Mesodermal cell (in vitro differentiated cells): ENCODE measurements at regions not wholly inside any gene's neighbourhood (a gene's known extent, or its start where the extent isn't known, plus 50 kb on each side); places are given as distances from the start of the nearest gene placed in this dataset.

ENCODE experiments used
- H3K27ac ChIP-seq: 2 replicates; pipeline ENCODE4 v1.7.0; 2013; ENCODE audit warnings: mild to moderate bottlenecking, low read depth, low read length, moderate library complexity; ENCODE audit not compliant: severe bottlenecking
- H3K36me3 ChIP-seq: 2 replicates; pipeline ENCODE4 v1.7.1; 2013; ENCODE audit warnings: mild to moderate bottlenecking, low read length, moderate library complexity; ENCODE audit not compliant: control insufficient read depth, insufficient read depth
- H3K4me1 ChIP-seq: one replicate; pipeline ENCODE4 v1.7.1; 2013; ENCODE audit warnings: mild to moderate bottlenecking, low read length; ENCODE audit not compliant: insufficient read depth, control insufficient read depth, poor library complexity, severe bottlenecking
- H3K4me3 ChIP-seq: 2 replicates; pipeline ENCODE4 v1.7.0; 2013; ENCODE audit warnings: low read length, control low read depth, mild to moderate bottlenecking; ENCODE audit not compliant: insufficient read depth, poor library complexity, severe bottlenecking; ENCODE audit errors: extremely low read depth
- H3K9me3 ChIP-seq: 2 replicates; pipeline ENCODE4 v1.7.1; 2013; ENCODE audit warnings: mild to moderate bottlenecking, low read length, moderate library complexity; ENCODE audit not compliant: control insufficient read depth
- WGBS, 2 experiments: methylation state at CpG; one replicate each; pipeline ENCODE4 v1.1.5; 2013; ENCODE audit warnings: missing lambda C conversion rate in 2 of 2; ENCODE audit not compliant: insufficient coverage in 2 of 2; 5-methylcytosine and 5-hydroxymethylcytosine counted together

- 100% methylated on average over 2 of the region's 5 CpGs; no CpG with 5 or more reads in 1 of the 2 experiments for WGBS, 2 experiments
- Histone ChIP-seq H3K4me3 (no peak overlapping the region), H3K4me1 (no peaks in the 10 kb centered on the region), H3K27ac (no peak overlapping the region), H3K36me3 (no peaks in the 10 kb centered on the region), H3K9me3 (no peaks in the 10 kb centered on the region)
Measured at GRCh38 chr1:199098468-199098867, 459.6 kb downstream of the PTPRC start.

- no peaks in the 10 kb centered on the region for H3K9me3 ChIP-seq
- no peak overlapping the region for H3K27ac ChIP-seq
- 88 to 95% methylated on average over 5 of the region's 5 CpGs for WGBS, 2 experiments
- H3K4me1 ChIP-seq: no peaks in the 10 kb centered on the region
- H3K36me3 ChIP-seq: no peaks in the 10 kb centered on the region
- no peak overlapping the region for H3K4me3 ChIP-seq
Measured at GRCh38 chr1:199101139-199101538, 462.3 kb downstream of the PTPRC start.

- no peaks in the 10 kb centered on the region for H3K4me1 ChIP-seq
- H3K4me3 ChIP-seq: no peak overlapping the region
- no peaks in the 10 kb centered on the region for H3K9me3 ChIP-seq
- WGBS, 2 experiments: no CpG with 5 or more reads among the region's 3 CpGs
- no peaks in the 10 kb centered on the region for H3K36me3 ChIP-seq
- no peak overlapping the region for H3K27ac ChIP-seq
Measured at GRCh38 chr1:199101635-199102034, 462.8 kb downstream of the PTPRC start.

GRCh38 chr1:199102239-199102638, 463.4 kb downstream of the PTPRC start:
- Histone ChIP-seq H3K4me3 (no peak overlapping the region), H3K27ac (no peak overlapping the region), H3K4me1 (no peaks in the 10 kb centered on the region), H3K9me3 (no peaks in the 10 kb centered on the region), H3K36me3 (no peaks in the 10 kb centered on the region)
- WGBS, 2 experiments: 89 to 100% methylated on average over 1 to 3 of the region's 3 CpGs

GRCh38 chr1:199109160-199109559, 470.3 kb downstream of the PTPRC start:
- H3K9me3 ChIP-seq: peaks cover 7% of the 10 kb centered on the region
- no peak overlapping the region for H3K4me3 ChIP-seq
- H3K4me1 ChIP-seq: no peaks in the 10 kb centered on the region
- no peak overlapping the region for H3K27ac ChIP-seq
- no peaks in the 10 kb centered on the region for H3K36me3 ChIP-seq
- 87% methylated on average over 2 of the region's 3 CpGs; no CpG with 5 or more reads in 1 of the 2 experiments for WGBS, 2 experiments

- Histone ChIP-seq H3K4me3 (no peak overlapping the region), H3K4me1 (no peaks in the 10 kb centered on the region), H3K36me3 (no peaks in the 10 kb centered on the region), H3K9me3 (peaks cover 7% of the 10 kb centered on the region), H3K27ac (no peak overlapping the region)
Measured at GRCh38 chr1:199112365-199112764, 473.5 kb downstream of the PTPRC start.

GRCh38 chr1:199113265-199113869, 474.5 kb downstream of the PTPRC start:
- WGBS, 2 experiments: 79% methylated on average over 2 of the region's 2 CpGs; no CpG with 5 or more reads in 1 of the 2 experiments
- no peaks in the 10 kb centered on the region for H3K4me1 ChIP-seq
- no peak overlapping the region for H3K27ac ChIP-seq
- no peak overlapping the region for H3K4me3 ChIP-seq
- no peaks in the 10 kb centered on the region for H3K36me3 ChIP-seq
- H3K9me3 ChIP-seq: peaks cover 7% of the 10 kb centered on the region

GRCh38 chr1:199116488-199116887, 477.6 kb downstream of the PTPRC start:
- Histone ChIP-seq H3K4me1 (no peaks in the 10 kb centered on the region), H3K4me3 (no peak overlapping the region), H3K9me3 (peaks cover 7% of the 10 kb centered on the region), H3K27ac (no peak overlapping the region), H3K36me3 (no peaks in the 10 kb centered on the region)

- no peaks in the 10 kb centered on the region for H3K36me3 ChIP-seq
- no peak overlapping the region for H3K27ac ChIP-seq
- H3K4me1 ChIP-seq: peaks cover 5% of the 10 kb centered on the region
- no peaks in the 10 kb centered on the region for H3K9me3 ChIP-seq
- H3K4me3 ChIP-seq: no peak overlapping the region
Measured at GRCh38 chr1:199121047-199121446, 482.2 kb downstream of the PTPRC start.

- H3K27ac ChIP-seq: no peak overlapping the region
- no CpG with 5 or more reads among the region's 2 CpGs for WGBS, 2 experiments
Measured at GRCh38 chr1:199122085-199122484, 483.2 kb downstream of the PTPRC start.

GRCh38 chr1:199122532-199123311, 483.9 kb downstream of the PTPRC start:
- Histone ChIP-seq H3K36me3 (no peaks in the 10 kb centered on the region), H3K4me1 (peaks cover 5% of the 10 kb centered on the region), H3K27ac (no peak overlapping the region), H3K4me3 (no peak overlapping the region), H3K9me3 (no peaks in the 10 kb centered on the region)

More at GRCh38 chr1:199122085-199122484, 483.2 kb downstream of the PTPRC start:
- Histone ChIP-seq H3K9me3 (no peaks in the 10 kb centered on the region), H3K4me1 (peaks cover 5% of the 10 kb centered on the region), H3K4me3 (no peak overlapping the region), H3K36me3 (no peaks in the 10 kb centered on the region)
